ENCODE measurements at regions not wholly inside any gene's neighbourhood (a gene's known extent, or its start where the extent isn't known, plus 50 kb on each side); places are given as distances from the start of the nearest gene placed in this dataset.

- no peak for DNase-seq (ENCODE audit: low read depth)
- no peak overlapping the region for H3K4me3 ChIP-seq (ENCODE audit: low read depth, low read length)
- no peak for TF ChIP-seq CTCF (IDR thresholded peaks at IDR 0.05; ENCODE audit: insufficient read depth, low read length)
These were observed 85.3 kb upstream of the RGS4 start for GRCh38 chr1:162983671-162984425.

GRCh38 chr1:162982364-162982763, 86.8 kb upstream of the RGS4 start:
- DNase-seq (ENCODE audit: low read depth) = peak; percentile 40
- TF ChIP-seq CTCF (IDR thresholded peaks at IDR 0.05; ENCODE audit: insufficient read depth, low read length) = no peak

GRCh38 chr1:162977944-162978568, 91.1 kb upstream of the RGS4 start:
- no peak for TF ChIP-seq CTCF (IDR thresholded peaks at IDR 0.05; ENCODE audit: insufficient read depth, low read length)
- no peak for DNase-seq (ENCODE audit: low read depth)
- no peak overlapping the region for H3K4me3 ChIP-seq (ENCODE audit: low read depth, low read length)

More at GRCh38 chr1:162982364-162982763, 86.8 kb upstream of the RGS4 start:
- no peak overlapping the region for H3K4me3 ChIP-seq (ENCODE audit: low read depth, low read length)

- no peak overlapping the region for H3K4me3 ChIP-seq (ENCODE audit: low read depth, low read length)
- DNase-seq (ENCODE audit: low read depth) = peak; percentile 49
- no peak for TF ChIP-seq CTCF (IDR thresholded peaks at IDR 0.05; ENCODE audit: insufficient read depth, low read length)
These were observed 92.5 kb upstream of the RGS4 start for GRCh38 chr1:162976628-162977027.

- TF ChIP-seq CTCF (IDR thresholded peaks at IDR 0.05; ENCODE audit: insufficient read depth, low read length) = no peak
- H3K4me3 ChIP-seq (ENCODE audit: low read depth, low read length) = no peak overlapping the region
- DNase-seq (ENCODE audit: low read depth) = no peak
These were observed 94.4 kb upstream of the RGS4 start for GRCh38 chr1:162974810-162975209.

- peak; percentile 95 for DNase-seq (ENCODE audit: low read depth)
- H3K4me3 ChIP-seq (ENCODE audit: low read depth, low read length) = no peak overlapping the region
- TF ChIP-seq CTCF (IDR thresholded peaks at IDR 0.05; ENCODE audit: insufficient read depth, low read length) = no peak
These were observed 95.8 kb upstream of the RGS4 start for GRCh38 chr1:162973381-162973795.

Measured in fibroblast of the aortic adventitia (primary cell).